H9 (cell line): ENCODE measurements at regions not wholly inside any gene's neighbourhood (a gene's known extent, or its start where the extent isn't known, plus 50 kb on each side); places are given as distances from the start of the nearest gene placed in this dataset.

ENCODE experiments used
- DNase-seq: peaks from one replicate; pipeline ENCODE4 v3.0.0-alpha.2; 2017
- H2AFZ ChIP-seq: one replicate; pipeline ENCODE4 v1.6.1; 2013; ENCODE audit warnings: mild to moderate bottlenecking, low read length, control low read depth, moderate library complexity
- H2AK5ac ChIP-seq: 2 replicates; pipeline ENCODE4 v1.6.1; 2013; ENCODE audit warnings: low read length, control low read depth, mixed read lengths; ENCODE audit not compliant: insufficient read length
- H2BK120ac ChIP-seq: one replicate; pipeline ENCODE4 v1.6.1; 2013; ENCODE audit warnings: low read depth, mild to moderate bottlenecking, low read length, control low read depth, inconsistent platforms; ENCODE audit not compliant: poor library complexity, severe bottlenecking
- H2BK12ac ChIP-seq: 2 replicates; pipeline ENCODE4 v1.6.1; 2013; ENCODE audit warnings: low read length, control low read depth, mixed read lengths, low read depth; ENCODE audit not compliant: insufficient read length
- H2BK15ac ChIP-seq: 2 replicates; pipeline ENCODE4 v1.6.1; 2013; ENCODE audit warnings: low read depth, low read length, control low read depth
- H2BK20ac ChIP-seq: one replicate; pipeline ENCODE4 v1.6.1; 2013; ENCODE audit warnings: low read depth, mild to moderate bottlenecking, low read length, control low read depth, inconsistent platforms; ENCODE audit not compliant: poor library complexity, severe bottlenecking
- H2BK5ac ChIP-seq: 2 replicates; pipeline ENCODE4 v1.6.1; 2013; ENCODE audit warnings: low read length, control low read depth, mixed read lengths; ENCODE audit not compliant: insufficient read length
- H3K14ac ChIP-seq: 2 replicates; pipeline ENCODE4 v1.6.1; 2013; ENCODE audit warnings: low read length, control low read depth; ENCODE audit not compliant: insufficient read depth
- H3K18ac ChIP-seq: 2 replicates; pipeline ENCODE4 v1.6.1; 2013; ENCODE audit warnings: low read depth, mild to moderate bottlenecking, mixed read lengths, low read length, control low read depth; ENCODE audit not compliant: insufficient read length
- H3K23ac ChIP-seq: 2 replicates; pipeline ENCODE4 v1.6.1; 2013; ENCODE audit warnings: low read length, control low read depth, mixed read lengths, low read depth; ENCODE audit not compliant: insufficient read length
- H3K23me2 ChIP-seq: 2 replicates; pipeline ENCODE4 v1.6.1; 2013; ENCODE audit warnings: low read depth, mild to moderate bottlenecking, mixed read lengths, low read length, control low read depth; ENCODE audit not compliant: insufficient read length, poor library complexity, severe bottlenecking
- H3K27ac ChIP-seq: 2 replicates; pipeline ENCODE4 v1.5.1; 2013; ENCODE audit warnings: low read length, control low read depth, mixed read lengths, low read depth; ENCODE audit not compliant: insufficient read length
- H3K27me3 ChIP-seq: 2 replicates; pipeline ENCODE4 v1.6.1; 2013; ENCODE audit warnings: low read length, control low read depth, inconsistent platforms; ENCODE audit not compliant: insufficient read depth
- H3K4ac ChIP-seq: 2 replicates; pipeline ENCODE4 v1.6.1; 2013; ENCODE audit warnings: low read depth, mild to moderate bottlenecking, control low read depth, inconsistent platforms, low read length, moderate library complexity
- H3K4me1 ChIP-seq: 2 replicates; pipeline ENCODE4 v1.6.1; 2013; ENCODE audit warnings: low read length, control low read depth, inconsistent platforms; ENCODE audit not compliant: insufficient read depth
- H3K4me2 ChIP-seq: 2 replicates; pipeline ENCODE4 v1.6.1; 2013; ENCODE audit warnings: low read length, control low read depth, mixed read lengths; ENCODE audit not compliant: insufficient read length, insufficient read depth
- H3K56ac ChIP-seq: 2 replicates; pipeline ENCODE4 v1.6.1; 2013; ENCODE audit warnings: low read depth, mild to moderate bottlenecking, mixed read lengths, low read length, control low read depth; ENCODE audit not compliant: insufficient read length
- H3K79me1 ChIP-seq: 2 replicates; pipeline ENCODE4 v1.6.1; 2013; ENCODE audit warnings: low read depth, mild to moderate bottlenecking, moderate library complexity, low read length, control low read depth, inconsistent platforms; ENCODE audit not compliant: insufficient read depth, poor library complexity, severe bottlenecking
- H3K79me2 ChIP-seq: 2 replicates; pipeline ENCODE4 v1.6.1; 2013; ENCODE audit warnings: low read length, control low read depth, inconsistent platforms; ENCODE audit not compliant: insufficient read depth
- H3K9ac ChIP-seq: 2 replicates; pipeline ENCODE4 v1.6.1; 2013; ENCODE audit warnings: low read length, control low read depth, mixed read lengths; ENCODE audit not compliant: insufficient read length; ENCODE audit errors: extremely low read depth
- H3K9me3 ChIP-seq: one replicate; pipeline ENCODE4 v1.6.1; 2013; ENCODE audit warnings: low read depth, low read length, inconsistent platforms; ENCODE audit not compliant: control insufficient read depth
- H3T11ph ChIP-seq: one replicate; pipeline ENCODE4 v1.6.1; 2013; ENCODE audit warnings: mild to moderate bottlenecking, low read length, control low read depth, inconsistent platforms
- H4K20me1 ChIP-seq: one replicate; pipeline ENCODE4 v1.6.1; 2013; ENCODE audit not compliant: control insufficient read depth, insufficient read length, insufficient read depth
- H4K5ac ChIP-seq: 2 replicates; pipeline ENCODE4 v1.6.1; 2013; ENCODE audit warnings: low read depth, mild to moderate bottlenecking, mixed read lengths, low read length, control low read depth; ENCODE audit not compliant: insufficient read length
- H4K8ac ChIP-seq: replicated peaks from 2 replicates; pipeline ENCODE4 v1.6.1; 2013; ENCODE audit warnings: low read length, control low read depth, mixed read lengths, low read depth; ENCODE audit not compliant: insufficient read length
- H4K91ac ChIP-seq: 2 replicates; pipeline ENCODE4 v1.6.1; 2013; ENCODE audit warnings: low read depth, mild to moderate bottlenecking, moderate library complexity, mixed read lengths, low read length, control low read depth; ENCODE audit not compliant: insufficient read length
- H3K27ac Mint-ChIP-seq, 3 experiments: 2 replicates in 2 of 3; 3 replicates in 1 of 3; pipeline ENCODE4 v1.8.0; 2020 to 2021; ENCODE audit warnings: mixed read lengths in 3 of 3, mild to moderate bottlenecking in 1 of 3, moderate library complexity in 1 of 3
- H3K27me3 Mint-ChIP-seq: 2 replicates; pipeline ENCODE4 v1.8.0; 2021; ENCODE audit warnings: low read depth, mild to moderate bottlenecking, moderate library complexity, mixed read lengths
- H3K36me3 Mint-ChIP-seq, 3 experiments: 2 replicates in 2 of 3; 3 replicates in 1 of 3; pipeline ENCODE4 v1.8.0; 2020 to 2021; ENCODE audit warnings: low read depth in 3 of 3, mixed read lengths in 3 of 3; ENCODE audit not compliant: insufficient read depth in 1 of 3
- H3K4me1 Mint-ChIP-seq, 2 experiments: 2 replicates each; pipeline ENCODE4 v1.8.0; 2020; ENCODE audit warnings: mixed read lengths in 2 of 2
- H3K4me3 Mint-ChIP-seq, 2 experiments: 2 replicates in 1 of 2; 3 replicates in 1 of 2; pipeline ENCODE4 v1.8.0; 2020 to 2021; ENCODE audit warnings: mild to moderate bottlenecking in 2 of 2, mixed read lengths in 2 of 2, moderate library complexity in 1 of 2
- H3K9me3 Mint-ChIP-seq, 2 experiments: 2 replicates in 1 of 2; 3 replicates in 1 of 2; pipeline ENCODE4 v1.8.0; 2020; ENCODE audit warnings: mild to moderate bottlenecking in 2 of 2, mixed read lengths in 2 of 2, moderate library complexity in 1 of 2
- CTCF ChIP-seq: fragments of 200-600 bp; sonication (generic); conservative IDR thresholded peaks from 3 replicates; pipeline ENCODE4 v1.8.0; 2021; ENCODE audit warnings: antibody characterized with exemption, mild to moderate bottlenecking
- WGBS: extraction: QIAGEN DNeasy Blood & Tissue Kit; methylation state at CpG from one replicate; pipeline ENCODE4 v1.1.7; 2013; ENCODE audit warnings: missing lambda C conversion rate, low lambda C conversion rate, mixed read lengths; ENCODE audit not compliant: insufficient read length; ENCODE audit errors: extremely low coverage; 5-methylcytosine and 5-hydroxymethylcytosine counted together

- Histone ChIP-seq H2BK5ac (no peak overlapping the region), H3K79me1 (no peaks in the 10 kb centered on the region), H3K9ac (no peak overlapping the region), H4K20me1 (no peaks in the 10 kb centered on the region), H3K56ac (no peak overlapping the region), H3K4ac (no peak overlapping the region), H2BK120ac (no peak overlapping the region), H3K14ac (no peak overlapping the region), H4K8ac (no peak overlapping the region), H3K23ac (no peak overlapping the region), H4K5ac (no peak overlapping the region), H3K79me2 (no peaks in the 10 kb centered on the region), H2BK20ac (no peak overlapping the region), H2BK15ac (no peak overlapping the region), H3K23me2 (no peaks in the 10 kb centered on the region), H3K9me3 (no peaks in the 10 kb centered on the region), H2AK5ac (no peak overlapping the region), H2AFZ (no peak overlapping the region), H4K91ac (no peak overlapping the region), H3K4me1 (no peaks in the 10 kb centered on the region), H3K27ac (no peak overlapping the region), H3K18ac (no peak overlapping the region), H3T11ph (no peak overlapping the region), H3K27me3 (no peaks in the 10 kb centered on the region), H3K4me2 (no peak overlapping the region), H2BK12ac (no peak overlapping the region)
- no peak overlapping the region for H3K27ac Mint-ChIP-seq
- peaks cover 8 to 13% (median 11%) of the 10 kb centered on the region in 3 experiments; a peak in 6 of 7 replicates for H3K36me3 Mint-ChIP-seq
- no peaks in the 10 kb centered on the region for H3K27me3 Mint-ChIP-seq
- no peak for DNase-seq
- H3K4me1 Mint-ChIP-seq = peaks cover 0 to 7% of the 10 kb centered on the region in 2 experiments; a peak in 2 of 4 replicates
- no peak overlapping the region for H3K4me3 Mint-ChIP-seq
- no peak for TF ChIP-seq CTCF
- H3K9me3 Mint-ChIP-seq = peaks cover 8 to 10% of the 10 kb centered on the region in 2 experiments
- WGBS = no CpG with 5 or more reads among the region's 1 CpG
These were observed 505.7 kb upstream of the KIF2B start for GRCh38 chr17:53316988-53317387.
